K562 (cell line): ENCODE measurements at regions not wholly inside any gene's neighbourhood (a gene's known extent, or its start where the extent isn't known, plus 50 kb on each side); places are given as distances from the start of the nearest gene placed in this dataset.

Experiments used
- CREM ChIP-seq: IDR thresholded peaks from 2 replicates; pipeline ENCODE4 v1.6.1; 2014; ENCODE audit warnings: antibody characterized with exemption, low read depth
- EZH2 ChIP-seq: IDR thresholded peaks from 2 replicates; pipeline ENCODE4 v1.6.1; 2012; ENCODE audit warnings: low read depth, mild to moderate bottlenecking, inconsistent platforms, low read length, borderline replicate concordance
- HMGXB4 ChIP-seq: sonication (generic); formaldehyde crosslinking; IDR thresholded peaks from 2 replicates; pipeline ENCODE4 v1.8.1; 2023; ENCODE audit warnings: mild to moderate bottlenecking, missing genetic modification reagents
- JUND ChIP-seq, 2 experiments: IDR thresholded peaks; 2 replicates in 1 of 2; 3 replicates in 1 of 2; pipeline ENCODE4 v1.6.1; 2011; ENCODE audit warnings: borderline replicate concordance in 2 of 2, low read depth in 2 of 2, low read length in 2 of 2, improper control_type of control experiment in 1 of 2, missing biosample characterization in 1 of 2, missing genetic modification characterization in 1 of 2, missing genetic modification reagents in 1 of 2
- SREBF2 ChIP-seq: sonication (generic); formaldehyde crosslinking; IDR thresholded peaks from 2 replicates; pipeline ENCODE4 v1.4.0; 2020; ENCODE audit warnings: mild to moderate bottlenecking, missing genetic modification reagents
- UBTF ChIP-seq, 2 experiments: IDR thresholded peaks; 2 replicates each; pipeline ENCODE4 v1.6.1; 2012; ENCODE audit warnings: improper control_type of control experiment in 2 of 2, low read depth in 2 of 2, low read length in 2 of 2, borderline replicate concordance in 1 of 2
- USF2 ChIP-seq: sonication (generic); formaldehyde crosslinking; IDR thresholded peaks from 2 replicates; pipeline ENCODE4 v1.5.0; 2020; ENCODE audit warnings: missing genetic modification reagents
- TF ChIP-seq, protein P1 (sequence below): fragments of 200-600 bp; sonication (generic); IDR thresholded peaks from one replicate; pipeline ENCODE4 v1.6.1; 2012; ENCODE audit warnings: mild to moderate bottlenecking, low read depth, low read length, inconsistent platforms
- TF ChIP-seq, protein P2 (sequence below), 3 experiments: IDR thresholded peaks in 2 of 3; conservative IDR thresholded peaks in 1 of 3; 2 replicates each; pipeline ENCODE4 v1.5.1; 2011 to 2012; ENCODE audit warnings: low read length in 3 of 3, mild to moderate bottlenecking in 3 of 3, control low read depth in 2 of 3, improper control_type of control experiment in 1 of 3, inconsistent platforms in 1 of 3, low read depth in 1 of 3, mixed read lengths in 1 of 3, moderate library complexity in 1 of 3; ENCODE audit not compliant: insufficient read depth in 2 of 3

GRCh38 chr1:104182251-104182650 is 432.6 kb downstream of the AMY1C start:
- no peak for TF ChIP-seq EZH2
- TF ChIP-seq CREM, result no peak
- no peak for TF ChIP-seq SREBF2 (CRISPR knock-in tag)
- no peak for TF ChIP-seq UBTF (IDR thresholded peaks at IDR 0.05; ENCODE audit: borderline replicate concordance in 1 of 2, low read depth in 2 of 2, low read length in 2 of 2)
- no peak for TF ChIP-seq HMGXB4 (CRISPR knock-in tag)
- no peak for TF ChIP-seq JUND (IDR thresholded peaks at IDR 0.05; ENCODE audit: borderline replicate concordance, low read depth, low read length)
- TF ChIP-seq JUND (tag; IDR thresholded peaks at IDR 0.05; ENCODE audit: borderline replicate concordance, low read depth, low read length), result no peak
- TF ChIP-seq USF2 (CRISPR knock-in tag), result no peak
- TF ChIP-seq, protein P1, sequence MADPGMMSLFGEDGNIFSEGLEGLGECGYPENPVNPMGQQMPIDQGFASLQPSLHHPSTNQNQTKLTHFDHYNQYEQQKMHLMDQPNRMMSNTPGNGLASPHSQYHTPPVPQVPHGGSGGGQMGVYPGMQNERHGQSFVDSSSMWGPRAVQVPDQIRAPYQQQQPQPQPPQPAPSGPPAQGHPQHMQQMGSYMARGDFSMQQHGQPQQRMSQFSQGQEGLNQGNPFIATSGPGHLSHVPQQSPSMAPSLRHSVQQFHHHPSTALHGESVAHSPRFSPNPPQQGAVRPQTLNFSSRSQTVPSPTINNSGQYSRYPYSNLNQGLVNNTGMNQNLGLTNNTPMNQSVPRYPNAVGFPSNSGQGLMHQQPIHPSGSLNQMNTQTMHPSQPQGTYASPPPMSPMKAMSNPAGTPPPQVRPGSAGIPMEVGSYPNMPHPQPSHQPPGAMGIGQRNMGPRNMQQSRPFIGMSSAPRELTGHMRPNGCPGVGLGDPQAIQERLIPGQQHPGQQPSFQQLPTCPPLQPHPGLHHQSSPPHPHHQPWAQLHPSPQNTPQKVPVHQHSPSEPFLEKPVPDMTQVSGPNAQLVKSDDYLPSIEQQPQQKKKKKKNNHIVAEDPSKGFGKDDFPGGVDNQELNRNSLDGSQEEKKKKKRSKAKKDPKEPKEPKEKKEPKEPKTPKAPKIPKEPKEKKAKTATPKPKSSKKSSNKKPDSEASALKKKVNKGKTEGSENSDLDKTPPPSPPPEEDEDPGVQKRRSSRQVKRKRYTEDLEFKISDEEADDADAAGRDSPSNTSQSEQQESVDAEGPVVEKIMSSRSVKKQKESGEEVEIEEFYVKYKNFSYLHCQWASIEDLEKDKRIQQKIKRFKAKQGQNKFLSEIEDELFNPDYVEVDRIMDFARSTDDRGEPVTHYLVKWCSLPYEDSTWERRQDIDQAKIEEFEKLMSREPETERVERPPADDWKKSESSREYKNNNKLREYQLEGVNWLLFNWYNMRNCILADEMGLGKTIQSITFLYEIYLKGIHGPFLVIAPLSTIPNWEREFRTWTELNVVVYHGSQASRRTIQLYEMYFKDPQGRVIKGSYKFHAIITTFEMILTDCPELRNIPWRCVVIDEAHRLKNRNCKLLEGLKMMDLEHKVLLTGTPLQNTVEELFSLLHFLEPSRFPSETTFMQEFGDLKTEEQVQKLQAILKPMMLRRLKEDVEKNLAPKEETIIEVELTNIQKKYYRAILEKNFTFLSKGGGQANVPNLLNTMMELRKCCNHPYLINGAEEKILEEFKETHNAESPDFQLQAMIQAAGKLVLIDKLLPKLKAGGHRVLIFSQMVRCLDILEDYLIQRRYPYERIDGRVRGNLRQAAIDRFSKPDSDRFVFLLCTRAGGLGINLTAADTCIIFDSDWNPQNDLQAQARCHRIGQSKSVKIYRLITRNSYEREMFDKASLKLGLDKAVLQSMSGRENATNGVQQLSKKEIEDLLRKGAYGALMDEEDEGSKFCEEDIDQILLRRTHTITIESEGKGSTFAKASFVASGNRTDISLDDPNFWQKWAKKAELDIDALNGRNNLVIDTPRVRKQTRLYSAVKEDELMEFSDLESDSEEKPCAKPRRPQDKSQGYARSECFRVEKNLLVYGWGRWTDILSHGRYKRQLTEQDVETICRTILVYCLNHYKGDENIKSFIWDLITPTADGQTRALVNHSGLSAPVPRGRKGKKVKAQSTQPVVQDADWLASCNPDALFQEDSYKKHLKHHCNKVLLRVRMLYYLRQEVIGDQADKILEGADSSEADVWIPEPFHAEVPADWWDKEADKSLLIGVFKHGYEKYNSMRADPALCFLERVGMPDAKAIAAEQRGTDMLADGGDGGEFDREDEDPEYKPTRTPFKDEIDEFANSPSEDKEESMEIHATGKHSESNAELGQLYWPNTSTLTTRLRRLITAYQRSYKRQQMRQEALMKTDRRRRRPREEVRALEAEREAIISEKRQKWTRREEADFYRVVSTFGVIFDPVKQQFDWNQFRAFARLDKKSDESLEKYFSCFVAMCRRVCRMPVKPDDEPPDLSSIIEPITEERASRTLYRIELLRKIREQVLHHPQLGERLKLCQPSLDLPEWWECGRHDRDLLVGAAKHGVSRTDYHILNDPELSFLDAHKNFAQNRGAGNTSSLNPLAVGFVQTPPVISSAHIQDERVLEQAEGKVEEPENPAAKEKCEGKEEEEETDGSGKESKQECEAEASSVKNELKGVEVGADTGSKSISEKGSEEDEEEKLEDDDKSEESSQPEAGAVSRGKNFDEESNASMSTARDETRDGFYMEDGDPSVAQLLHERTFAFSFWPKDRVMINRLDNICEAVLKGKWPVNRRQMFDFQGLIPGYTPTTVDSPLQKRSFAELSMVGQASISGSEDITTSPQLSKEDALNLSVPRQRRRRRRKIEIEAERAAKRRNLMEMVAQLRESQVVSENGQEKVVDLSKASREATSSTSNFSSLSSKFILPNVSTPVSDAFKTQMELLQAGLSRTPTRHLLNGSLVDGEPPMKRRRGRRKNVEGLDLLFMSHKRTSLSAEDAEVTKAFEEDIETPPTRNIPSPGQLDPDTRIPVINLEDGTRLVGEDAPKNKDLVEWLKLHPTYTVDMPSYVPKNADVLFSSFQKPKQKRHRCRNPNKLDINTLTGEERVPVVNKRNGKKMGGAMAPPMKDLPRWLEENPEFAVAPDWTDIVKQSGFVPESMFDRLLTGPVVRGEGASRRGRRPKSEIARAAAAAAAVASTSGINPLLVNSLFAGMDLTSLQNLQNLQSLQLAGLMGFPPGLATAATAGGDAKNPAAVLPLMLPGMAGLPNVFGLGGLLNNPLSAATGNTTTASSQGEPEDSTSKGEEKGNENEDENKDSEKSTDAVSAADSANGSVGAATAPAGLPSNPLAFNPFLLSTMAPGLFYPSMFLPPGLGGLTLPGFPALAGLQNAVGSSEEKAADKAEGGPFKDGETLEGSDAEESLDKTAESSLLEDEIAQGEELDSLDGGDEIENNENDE, result no peak
- TF ChIP-seq, protein P2, sequence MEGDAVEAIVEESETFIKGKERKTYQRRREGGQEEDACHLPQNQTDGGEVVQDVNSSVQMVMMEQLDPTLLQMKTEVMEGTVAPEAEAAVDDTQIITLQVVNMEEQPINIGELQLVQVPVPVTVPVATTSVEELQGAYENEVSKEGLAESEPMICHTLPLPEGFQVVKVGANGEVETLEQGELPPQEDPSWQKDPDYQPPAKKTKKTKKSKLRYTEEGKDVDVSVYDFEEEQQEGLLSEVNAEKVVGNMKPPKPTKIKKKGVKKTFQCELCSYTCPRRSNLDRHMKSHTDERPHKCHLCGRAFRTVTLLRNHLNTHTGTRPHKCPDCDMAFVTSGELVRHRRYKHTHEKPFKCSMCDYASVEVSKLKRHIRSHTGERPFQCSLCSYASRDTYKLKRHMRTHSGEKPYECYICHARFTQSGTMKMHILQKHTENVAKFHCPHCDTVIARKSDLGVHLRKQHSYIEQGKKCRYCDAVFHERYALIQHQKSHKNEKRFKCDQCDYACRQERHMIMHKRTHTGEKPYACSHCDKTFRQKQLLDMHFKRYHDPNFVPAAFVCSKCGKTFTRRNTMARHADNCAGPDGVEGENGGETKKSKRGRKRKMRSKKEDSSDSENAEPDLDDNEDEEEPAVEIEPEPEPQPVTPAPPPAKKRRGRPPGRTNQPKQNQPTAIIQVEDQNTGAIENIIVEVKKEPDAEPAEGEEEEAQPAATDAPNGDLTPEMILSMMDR (IDR thresholded peaks at IDR 0.05 in 2 of 3, conservative IDR thresholded peaks at IDR 0.05 in 1 of 3; ENCODE audit: insufficient read depth in 2 of 3, low read depth in 1 of 3, low read length in 3 of 3), result no peak
